ENCODE measurements at regions not wholly inside any gene's neighbourhood (a gene's known extent, or its start where the extent isn't known, plus 50 kb on each side); places are given as distances from the start of the nearest gene placed in this dataset.
A peak's percentile ranks its signal among the peaks of the same experiment; 100 is the strongest.
"Not testable (repeated sequence)": the region's sequence is repeated elsewhere in the genome, so short reads cannot be mapped to it uniquely, and the experiment has no call there.

GRCh38 chr20:59466107-59466815 lies 138.1 kb upstream of the PHACTR3 start:
- DNase-seq = no peak

- no peak for DNase-seq
Measured at GRCh38 chr20:59468831-59469230, 135.5 kb upstream of the PHACTR3 start.

- DNase-seq = no peak
Measured at GRCh38 chr20:59469267-59470252, 134.8 kb upstream of the PHACTR3 start.

- DNase-seq = no peak
Measured at GRCh38 chr20:59470521-59470920, 133.8 kb upstream of the PHACTR3 start.

- no peak for DNase-seq
Measured at GRCh38 chr20:59471653-59472421, 132.5 kb upstream of the PHACTR3 start.

GRCh38 chr20:59473742-59474141 lies 130.6 kb upstream of the PHACTR3 start:
- DNase-seq = no peak

- DNase-seq = no peak
Measured at GRCh38 chr20:59481067-59481466, 123.3 kb upstream of the PHACTR3 start.

- DNase-seq = no peak
Measured at GRCh38 chr20:59481477-59482018, 122.8 kb upstream of the PHACTR3 start.

GRCh38 chr20:59482351-59483187 lies 121.8 kb upstream of the PHACTR3 start:
- no peak for DNase-seq

GRCh38 chr20:59483481-59483880 lies 120.9 kb upstream of the PHACTR3 start:
- DNase-seq = no peak

- no peak for DNase-seq
Measured at GRCh38 chr20:59484228-59484627, 120.1 kb upstream of the PHACTR3 start.

- no peak for DNase-seq
Measured at GRCh38 chr20:59485576-59486454, 118.5 kb upstream of the PHACTR3 start.

- not testable (repeated sequence) for DNase-seq
Measured at GRCh38 chr20:59488459-59488858, 115.9 kb upstream of the PHACTR3 start.

- not testable (repeated sequence) for DNase-seq
Measured at GRCh38 chr20:59490196-59491004, 113.9 kb upstream of the PHACTR3 start.

- DNase-seq = no peak
Measured at GRCh38 chr20:59491884-59492283, 112.5 kb upstream of the PHACTR3 start.

GRCh38 chr20:59493926-59494325 lies 110.4 kb upstream of the PHACTR3 start:
- no peak for DNase-seq

- no peak for DNase-seq
Measured at GRCh38 chr20:59495166-59495565, 109.2 kb upstream of the PHACTR3 start.

- DNase-seq = peak; percentile 34
Measured at GRCh38 chr20:59495894-59496510, 108.3 kb upstream of the PHACTR3 start.

- DNase-seq = no peak
Measured at GRCh38 chr20:59498291-59498690, 106.0 kb upstream of the PHACTR3 start.
